ENCODE measurements at regions not wholly inside any gene's neighbourhood (a gene's known extent, or its start where the extent isn't known, plus 50 kb on each side); places are given as distances from the start of the nearest gene placed in this dataset.

- no peak overlapping the region for H2AK5ac ChIP-seq (ENCODE audit: low read length)
- H3K27me3 ChIP-seq (ENCODE audit: insufficient read depth, low read length, poor library complexity), result no peaks in the 10 kb centered on the region
- H3K36me3 ChIP-seq (ENCODE audit: control insufficient read depth, insufficient read depth, low read length), result no peaks in the 10 kb centered on the region
- no peaks in the 10 kb centered on the region for H3K79me2 ChIP-seq (ENCODE audit: control insufficient read depth, insufficient read depth, low read length)
- no peak overlapping the region for H2BK120ac ChIP-seq (ENCODE audit: low read depth, low read length)
- H3K18ac ChIP-seq (ENCODE audit: low read length), result no peak overlapping the region
- H4K5ac ChIP-seq (ENCODE audit: low read length), result no peak overlapping the region
- no peak overlapping the region for H3K56ac ChIP-seq (ENCODE audit: low read length)
- H3K4ac ChIP-seq (ENCODE audit: low read depth, low read length), result no peak overlapping the region
- H3K23ac ChIP-seq (ENCODE audit: low read length), result no peak overlapping the region
- no peak overlapping the region for H2BK15ac ChIP-seq (replicated peaks; ENCODE audit: low read depth)
- no peak for DNase-seq
- no peak overlapping the region for H3K4me3 ChIP-seq (ENCODE audit: low read length)
- H4K8ac ChIP-seq (ENCODE audit: low read depth, low read length), result no peak overlapping the region
- H3K79me1 ChIP-seq (ENCODE audit: low read length), result no peaks in the 10 kb centered on the region
- H2BK5ac ChIP-seq (ENCODE audit: low read length), result no peak overlapping the region
- no CpG with 5 or more reads among the region's 12 CpGs for WGBS (ENCODE audit: extremely low coverage, insufficient coverage, low lambda C conversion rate)
- H3K4me2 ChIP-seq (ENCODE audit: low read length), result no peak overlapping the region
- no peaks in the 10 kb centered on the region for H3K4me1 ChIP-seq (ENCODE audit: control insufficient read depth, low read depth, low read length)
- H3K27ac ChIP-seq (ENCODE audit: low read depth, low read length), result no peak overlapping the region
- no peak overlapping the region for H3K9ac ChIP-seq (ENCODE audit: low read length)
These were observed 70.1 kb downstream of the NPTX2 start for GRCh38 chr7:98687111-98687751.

GRCh38 chr7:98691619-98692018 lies 74.5 kb downstream of the NPTX2 start:
- H3K79me1 ChIP-seq (ENCODE audit: low read length), result no peaks in the 10 kb centered on the region
- H3K4me1 ChIP-seq (ENCODE audit: control insufficient read depth, low read depth, low read length), result no peaks in the 10 kb centered on the region
- H2BK15ac ChIP-seq (replicated peaks; ENCODE audit: low read depth), result no peak overlapping the region
- no peak overlapping the region for H3K23ac ChIP-seq (ENCODE audit: low read length)
- no peak overlapping the region for H3K4me2 ChIP-seq (ENCODE audit: low read length)
- H3K79me2 ChIP-seq (ENCODE audit: control insufficient read depth, insufficient read depth, low read length), result no peaks in the 10 kb centered on the region
- H2BK120ac ChIP-seq (ENCODE audit: low read depth, low read length), result no peak overlapping the region
- no peak for DNase-seq
- H3K27ac ChIP-seq (ENCODE audit: low read depth, low read length), result no peak overlapping the region
- no peak overlapping the region for H3K9ac ChIP-seq (ENCODE audit: low read length)
- no peak overlapping the region for H4K8ac ChIP-seq (ENCODE audit: low read depth, low read length)
- H3K4ac ChIP-seq (ENCODE audit: low read depth, low read length), result no peak overlapping the region
- WGBS (ENCODE audit: extremely low coverage, insufficient coverage, low lambda C conversion rate), result no CpG with 5 or more reads among the region's 4 CpGs
- H2BK5ac ChIP-seq (ENCODE audit: low read length), result no peak overlapping the region
- H3K27me3 ChIP-seq (ENCODE audit: insufficient read depth, low read length, poor library complexity), result no peaks in the 10 kb centered on the region
- H2AK5ac ChIP-seq (ENCODE audit: low read length), result no peak overlapping the region
- no peaks in the 10 kb centered on the region for H3K36me3 ChIP-seq (ENCODE audit: control insufficient read depth, insufficient read depth, low read length)
- H3K18ac ChIP-seq (ENCODE audit: low read length), result no peak overlapping the region
- H3K4me3 ChIP-seq (ENCODE audit: low read length), result no peak overlapping the region
- no peak overlapping the region for H3K56ac ChIP-seq (ENCODE audit: low read length)
- H4K5ac ChIP-seq (ENCODE audit: low read length), result no peak overlapping the region

GRCh38 chr7:98697083-98697482 lies 80.0 kb downstream of the NPTX2 start:
- Histone ChIP-seq H2BK120ac (ENCODE audit: low read depth, low read length) (no peak overlapping the region), H3K79me1 (ENCODE audit: low read length) (no peaks in the 10 kb centered on the region), H4K8ac (ENCODE audit: low read depth, low read length) (no peak overlapping the region), H3K18ac (ENCODE audit: low read length) (no peak overlapping the region), H3K4me3 (ENCODE audit: low read length) (no peak overlapping the region), H3K4me2 (ENCODE audit: low read length) (no peak overlapping the region), H2BK5ac (ENCODE audit: low read length) (no peak overlapping the region), H3K27me3 (ENCODE audit: insufficient read depth, low read length, poor library complexity) (no peaks in the 10 kb centered on the region), H3K79me2 (ENCODE audit: control insufficient read depth, insufficient read depth, low read length) (no peaks in the 10 kb centered on the region), H2BK15ac (replicated peaks; ENCODE audit: low read depth) (no peak overlapping the region), H3K4me1 (ENCODE audit: control insufficient read depth, low read depth, low read length) (no peaks in the 10 kb centered on the region), H2AK5ac (ENCODE audit: low read length) (no peak overlapping the region), H3K36me3 (ENCODE audit: control insufficient read depth, insufficient read depth, low read length) (no peaks in the 10 kb centered on the region), H3K27ac (ENCODE audit: low read depth, low read length) (no peak overlapping the region), H3K56ac (ENCODE audit: low read length) (no peak overlapping the region), H3K9ac (ENCODE audit: low read length) (no peak overlapping the region), H4K5ac (ENCODE audit: low read length) (no peak overlapping the region), H3K23ac (ENCODE audit: low read length) (no peak overlapping the region), H3K4ac (ENCODE audit: low read depth, low read length) (no peak overlapping the region)
- DNase-seq, result no peak
- WGBS (ENCODE audit: extremely low coverage, insufficient coverage, low lambda C conversion rate), result no CpG with 5 or more reads among the region's 3 CpGs

GRCh38 chr7:98697485-98698240 lies 80.6 kb downstream of the NPTX2 start:
- no peak overlapping the region for H3K23ac ChIP-seq (ENCODE audit: low read length)
- H3K4me2 ChIP-seq (ENCODE audit: low read length), result no peak overlapping the region
- H3K18ac ChIP-seq (ENCODE audit: low read length), result no peak overlapping the region
- H3K4me1 ChIP-seq (ENCODE audit: control insufficient read depth, low read depth, low read length), result no peaks in the 10 kb centered on the region
- H2AK5ac ChIP-seq (ENCODE audit: low read length), result no peak overlapping the region
- no peak overlapping the region for H3K56ac ChIP-seq (ENCODE audit: low read length)
- no CpG with 5 or more reads among the region's 9 CpGs for WGBS (ENCODE audit: extremely low coverage, insufficient coverage, low lambda C conversion rate)
- H3K79me2 ChIP-seq (ENCODE audit: control insufficient read depth, insufficient read depth, low read length), result no peaks in the 10 kb centered on the region
- H2BK15ac ChIP-seq (replicated peaks; ENCODE audit: low read depth), result no peak overlapping the region
- H4K5ac ChIP-seq (ENCODE audit: low read length), result no peak overlapping the region
- H3K27ac ChIP-seq (ENCODE audit: low read depth, low read length), result no peak overlapping the region
- DNase-seq, result no peak
- H2BK5ac ChIP-seq (ENCODE audit: low read length), result no peak overlapping the region
- H3K79me1 ChIP-seq (ENCODE audit: low read length), result no peaks in the 10 kb centered on the region
- H3K4ac ChIP-seq (ENCODE audit: low read depth, low read length), result no peak overlapping the region
- H3K9ac ChIP-seq (ENCODE audit: low read length), result no peak overlapping the region
- no peaks in the 10 kb centered on the region for H3K36me3 ChIP-seq (ENCODE audit: control insufficient read depth, insufficient read depth, low read length)
- H2BK120ac ChIP-seq (ENCODE audit: low read depth, low read length), result no peak overlapping the region
- no peak overlapping the region for H4K8ac ChIP-seq (ENCODE audit: low read depth, low read length)
- no peak overlapping the region for H3K4me3 ChIP-seq (ENCODE audit: low read length)
- no peaks in the 10 kb centered on the region for H3K27me3 ChIP-seq (ENCODE audit: insufficient read depth, low read length, poor library complexity)

GRCh38 chr7:98698976-98699375 lies 81.9 kb downstream of the NPTX2 start:
- Histone ChIP-seq H3K36me3 (ENCODE audit: control insufficient read depth, insufficient read depth, low read length) (no peaks in the 10 kb centered on the region), H3K79me2 (ENCODE audit: control insufficient read depth, insufficient read depth, low read length) (no peaks in the 10 kb centered on the region), H2BK5ac (ENCODE audit: low read length) (no peak overlapping the region), H3K4me2 (ENCODE audit: low read length) (no peak overlapping the region), H3K27me3 (ENCODE audit: insufficient read depth, low read length, poor library complexity) (no peaks in the 10 kb centered on the region), H4K8ac (ENCODE audit: low read depth, low read length) (no peak overlapping the region), H2BK15ac (replicated peaks; ENCODE audit: low read depth) (no peak overlapping the region), H3K18ac (ENCODE audit: low read length) (no peak overlapping the region), H3K56ac (ENCODE audit: low read length) (no peak overlapping the region), H3K23ac (ENCODE audit: low read length) (no peak overlapping the region), H3K27ac (ENCODE audit: low read depth, low read length) (no peak overlapping the region), H3K4me3 (ENCODE audit: low read length) (no peak overlapping the region), H3K4ac (ENCODE audit: low read depth, low read length) (no peak overlapping the region), H2AK5ac (ENCODE audit: low read length) (no peak overlapping the region), H3K4me1 (ENCODE audit: control insufficient read depth, low read depth, low read length) (no peaks in the 10 kb centered on the region), H3K79me1 (ENCODE audit: low read length) (no peaks in the 10 kb centered on the region), H3K9ac (ENCODE audit: low read length) (no peak overlapping the region), H2BK120ac (ENCODE audit: low read depth, low read length) (no peak overlapping the region), H4K5ac (ENCODE audit: low read length) (no peak overlapping the region)
- DNase-seq, result no peak
- WGBS (ENCODE audit: extremely low coverage, insufficient coverage, low lambda C conversion rate), result no CpG with 5 or more reads among the region's 2 CpGs
